Panc1 (cell line): ENCODE measurements at regions not wholly inside any gene's neighbourhood (a gene's known extent, or its start where the extent isn't known, plus 50 kb on each side); places are given as distances from the start of the nearest gene placed in this dataset.

Source experiments
- POLR2AphosphoS5 ChIP-seq: IDR thresholded peaks from 2 replicates; pipeline ENCODE4 v1.6.1; 2012; ENCODE audit warnings: mild to moderate bottlenecking, low read depth, low read length, moderate library complexity
- TCF7L2 ChIP-seq: IDR thresholded peaks from 2 replicates; pipeline ENCODE4 v1.6.1; 2011; ENCODE audit warnings: mild to moderate bottlenecking, low read depth, low read length, inconsistent platforms
- TF ChIP-seq, protein P1 (sequence below): fragments of 450-650 bp; IDR thresholded peaks from 2 replicates; pipeline ENCODE4 v1.5.1; 2017; ENCODE audit warnings: mild to moderate bottlenecking

DNA sequence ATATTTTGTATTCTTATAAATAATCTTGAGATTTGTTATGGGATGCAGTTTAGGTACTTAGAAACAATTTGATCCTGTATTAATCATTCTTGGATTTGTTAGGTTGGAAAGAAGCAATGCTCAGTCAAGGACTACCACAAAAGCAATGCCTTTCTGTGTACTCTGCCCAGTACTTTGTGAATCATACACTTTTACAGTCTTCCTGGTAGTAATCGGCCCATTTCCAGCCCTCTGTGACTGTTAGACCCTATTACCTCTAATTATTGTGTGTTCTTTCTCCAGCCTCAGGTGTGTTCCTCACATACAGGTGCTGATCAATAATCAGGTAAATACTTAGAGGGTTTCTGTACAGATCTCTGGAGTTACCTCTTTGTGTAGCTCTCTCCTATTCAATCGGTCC lies 609.0 kb downstream of the KCNH5 start:
- TF ChIP-seq, protein P1, sequence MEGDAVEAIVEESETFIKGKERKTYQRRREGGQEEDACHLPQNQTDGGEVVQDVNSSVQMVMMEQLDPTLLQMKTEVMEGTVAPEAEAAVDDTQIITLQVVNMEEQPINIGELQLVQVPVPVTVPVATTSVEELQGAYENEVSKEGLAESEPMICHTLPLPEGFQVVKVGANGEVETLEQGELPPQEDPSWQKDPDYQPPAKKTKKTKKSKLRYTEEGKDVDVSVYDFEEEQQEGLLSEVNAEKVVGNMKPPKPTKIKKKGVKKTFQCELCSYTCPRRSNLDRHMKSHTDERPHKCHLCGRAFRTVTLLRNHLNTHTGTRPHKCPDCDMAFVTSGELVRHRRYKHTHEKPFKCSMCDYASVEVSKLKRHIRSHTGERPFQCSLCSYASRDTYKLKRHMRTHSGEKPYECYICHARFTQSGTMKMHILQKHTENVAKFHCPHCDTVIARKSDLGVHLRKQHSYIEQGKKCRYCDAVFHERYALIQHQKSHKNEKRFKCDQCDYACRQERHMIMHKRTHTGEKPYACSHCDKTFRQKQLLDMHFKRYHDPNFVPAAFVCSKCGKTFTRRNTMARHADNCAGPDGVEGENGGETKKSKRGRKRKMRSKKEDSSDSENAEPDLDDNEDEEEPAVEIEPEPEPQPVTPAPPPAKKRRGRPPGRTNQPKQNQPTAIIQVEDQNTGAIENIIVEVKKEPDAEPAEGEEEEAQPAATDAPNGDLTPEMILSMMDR, result no peak
- TF ChIP-seq TCF7L2 (no peak), POLR2AphosphoS5 (no peak)
